H9 (cell line): ENCODE measurements at regions not wholly inside any gene's neighbourhood (a gene's known extent, or its start where the extent isn't known, plus 50 kb on each side); places are given as distances from the start of the nearest gene placed in this dataset.

ENCODE experiments used
- DNase-seq: peaks from one replicate; pipeline ENCODE4 v3.0.0-alpha.2; 2017
- H2AFZ ChIP-seq: one replicate; pipeline ENCODE4 v1.6.1; 2013; ENCODE audit warnings: mild to moderate bottlenecking, low read length, control low read depth, moderate library complexity
- H2AK5ac ChIP-seq: 2 replicates; pipeline ENCODE4 v1.6.1; 2013; ENCODE audit warnings: low read length, control low read depth, mixed read lengths; ENCODE audit not compliant: insufficient read length
- H2BK120ac ChIP-seq: one replicate; pipeline ENCODE4 v1.6.1; 2013; ENCODE audit warnings: low read depth, mild to moderate bottlenecking, low read length, control low read depth, inconsistent platforms; ENCODE audit not compliant: poor library complexity, severe bottlenecking
- H2BK12ac ChIP-seq: 2 replicates; pipeline ENCODE4 v1.6.1; 2013; ENCODE audit warnings: low read length, control low read depth, mixed read lengths, low read depth; ENCODE audit not compliant: insufficient read length
- H2BK15ac ChIP-seq: 2 replicates; pipeline ENCODE4 v1.6.1; 2013; ENCODE audit warnings: low read depth, low read length, control low read depth
- H2BK20ac ChIP-seq: one replicate; pipeline ENCODE4 v1.6.1; 2013; ENCODE audit warnings: low read depth, mild to moderate bottlenecking, low read length, control low read depth, inconsistent platforms; ENCODE audit not compliant: poor library complexity, severe bottlenecking
- H2BK5ac ChIP-seq: 2 replicates; pipeline ENCODE4 v1.6.1; 2013; ENCODE audit warnings: low read length, control low read depth, mixed read lengths; ENCODE audit not compliant: insufficient read length
- H3K14ac ChIP-seq: 2 replicates; pipeline ENCODE4 v1.6.1; 2013; ENCODE audit warnings: low read length, control low read depth; ENCODE audit not compliant: insufficient read depth
- H3K18ac ChIP-seq: 2 replicates; pipeline ENCODE4 v1.6.1; 2013; ENCODE audit warnings: low read depth, mild to moderate bottlenecking, mixed read lengths, low read length, control low read depth; ENCODE audit not compliant: insufficient read length
- H3K23ac ChIP-seq: 2 replicates; pipeline ENCODE4 v1.6.1; 2013; ENCODE audit warnings: low read length, control low read depth, mixed read lengths, low read depth; ENCODE audit not compliant: insufficient read length
- H3K23me2 ChIP-seq: 2 replicates; pipeline ENCODE4 v1.6.1; 2013; ENCODE audit warnings: low read depth, mild to moderate bottlenecking, mixed read lengths, low read length, control low read depth; ENCODE audit not compliant: insufficient read length, poor library complexity, severe bottlenecking
- H3K27ac ChIP-seq: 2 replicates; pipeline ENCODE4 v1.5.1; 2013; ENCODE audit warnings: low read length, control low read depth, mixed read lengths, low read depth; ENCODE audit not compliant: insufficient read length
- H3K27me3 ChIP-seq: 2 replicates; pipeline ENCODE4 v1.6.1; 2013; ENCODE audit warnings: low read length, control low read depth, inconsistent platforms; ENCODE audit not compliant: insufficient read depth
- H3K4ac ChIP-seq: 2 replicates; pipeline ENCODE4 v1.6.1; 2013; ENCODE audit warnings: low read depth, mild to moderate bottlenecking, control low read depth, inconsistent platforms, low read length, moderate library complexity
- H3K4me1 ChIP-seq: 2 replicates; pipeline ENCODE4 v1.6.1; 2013; ENCODE audit warnings: low read length, control low read depth, inconsistent platforms; ENCODE audit not compliant: insufficient read depth
- H3K4me2 ChIP-seq: 2 replicates; pipeline ENCODE4 v1.6.1; 2013; ENCODE audit warnings: low read length, control low read depth, mixed read lengths; ENCODE audit not compliant: insufficient read length, insufficient read depth
- H3K56ac ChIP-seq: 2 replicates; pipeline ENCODE4 v1.6.1; 2013; ENCODE audit warnings: low read depth, mild to moderate bottlenecking, mixed read lengths, low read length, control low read depth; ENCODE audit not compliant: insufficient read length
- H3K79me1 ChIP-seq: 2 replicates; pipeline ENCODE4 v1.6.1; 2013; ENCODE audit warnings: low read depth, mild to moderate bottlenecking, moderate library complexity, low read length, control low read depth, inconsistent platforms; ENCODE audit not compliant: insufficient read depth, poor library complexity, severe bottlenecking
- H3K79me2 ChIP-seq: 2 replicates; pipeline ENCODE4 v1.6.1; 2013; ENCODE audit warnings: low read length, control low read depth, inconsistent platforms; ENCODE audit not compliant: insufficient read depth
- H3K9ac ChIP-seq: 2 replicates; pipeline ENCODE4 v1.6.1; 2013; ENCODE audit warnings: low read length, control low read depth, mixed read lengths; ENCODE audit not compliant: insufficient read length; ENCODE audit errors: extremely low read depth
- H3K9me3 ChIP-seq: one replicate; pipeline ENCODE4 v1.6.1; 2013; ENCODE audit warnings: low read depth, low read length, inconsistent platforms; ENCODE audit not compliant: control insufficient read depth
- H3T11ph ChIP-seq: one replicate; pipeline ENCODE4 v1.6.1; 2013; ENCODE audit warnings: mild to moderate bottlenecking, low read length, control low read depth, inconsistent platforms
- H4K20me1 ChIP-seq: one replicate; pipeline ENCODE4 v1.6.1; 2013; ENCODE audit not compliant: control insufficient read depth, insufficient read length, insufficient read depth
- H4K5ac ChIP-seq: 2 replicates; pipeline ENCODE4 v1.6.1; 2013; ENCODE audit warnings: low read depth, mild to moderate bottlenecking, mixed read lengths, low read length, control low read depth; ENCODE audit not compliant: insufficient read length
- H4K8ac ChIP-seq: replicated peaks from 2 replicates; pipeline ENCODE4 v1.6.1; 2013; ENCODE audit warnings: low read length, control low read depth, mixed read lengths, low read depth; ENCODE audit not compliant: insufficient read length
- H4K91ac ChIP-seq: 2 replicates; pipeline ENCODE4 v1.6.1; 2013; ENCODE audit warnings: low read depth, mild to moderate bottlenecking, moderate library complexity, mixed read lengths, low read length, control low read depth; ENCODE audit not compliant: insufficient read length
- H3K27ac Mint-ChIP-seq, 3 experiments: 2 replicates in 2 of 3; 3 replicates in 1 of 3; pipeline ENCODE4 v1.8.0; 2020 to 2021; ENCODE audit warnings: mixed read lengths in 3 of 3, mild to moderate bottlenecking in 1 of 3, moderate library complexity in 1 of 3
- H3K27me3 Mint-ChIP-seq: 2 replicates; pipeline ENCODE4 v1.8.0; 2021; ENCODE audit warnings: low read depth, mild to moderate bottlenecking, moderate library complexity, mixed read lengths
- H3K36me3 Mint-ChIP-seq, 3 experiments: 2 replicates in 2 of 3; 3 replicates in 1 of 3; pipeline ENCODE4 v1.8.0; 2020 to 2021; ENCODE audit warnings: low read depth in 3 of 3, mixed read lengths in 3 of 3; ENCODE audit not compliant: insufficient read depth in 1 of 3
- H3K4me1 Mint-ChIP-seq, 2 experiments: 2 replicates each; pipeline ENCODE4 v1.8.0; 2020; ENCODE audit warnings: mixed read lengths in 2 of 2
- H3K4me3 Mint-ChIP-seq, 2 experiments: 2 replicates in 1 of 2; 3 replicates in 1 of 2; pipeline ENCODE4 v1.8.0; 2020 to 2021; ENCODE audit warnings: mild to moderate bottlenecking in 2 of 2, mixed read lengths in 2 of 2, moderate library complexity in 1 of 2
- H3K9me3 Mint-ChIP-seq, 2 experiments: 2 replicates in 1 of 2; 3 replicates in 1 of 2; pipeline ENCODE4 v1.8.0; 2020; ENCODE audit warnings: mild to moderate bottlenecking in 2 of 2, mixed read lengths in 2 of 2, moderate library complexity in 1 of 2
- whole genome bisulfite sequencing: extraction: QIAGEN DNeasy Blood & Tissue Kit; methylation state at CpG from one replicate; pipeline ENCODE4 v1.1.7; 2013; ENCODE audit warnings: missing lambda C conversion rate, low lambda C conversion rate, mixed read lengths; ENCODE audit not compliant: insufficient read length; ENCODE audit errors: extremely low coverage; 5-methylcytosine and 5-hydroxymethylcytosine counted together
- TF ChIP-seq, protein P1 (sequence below): fragments of 200-600 bp; sonication (generic); conservative IDR thresholded peaks from 3 replicates; pipeline ENCODE4 v1.8.0; 2021; ENCODE audit warnings: antibody characterized with exemption, mild to moderate bottlenecking

DNA sequence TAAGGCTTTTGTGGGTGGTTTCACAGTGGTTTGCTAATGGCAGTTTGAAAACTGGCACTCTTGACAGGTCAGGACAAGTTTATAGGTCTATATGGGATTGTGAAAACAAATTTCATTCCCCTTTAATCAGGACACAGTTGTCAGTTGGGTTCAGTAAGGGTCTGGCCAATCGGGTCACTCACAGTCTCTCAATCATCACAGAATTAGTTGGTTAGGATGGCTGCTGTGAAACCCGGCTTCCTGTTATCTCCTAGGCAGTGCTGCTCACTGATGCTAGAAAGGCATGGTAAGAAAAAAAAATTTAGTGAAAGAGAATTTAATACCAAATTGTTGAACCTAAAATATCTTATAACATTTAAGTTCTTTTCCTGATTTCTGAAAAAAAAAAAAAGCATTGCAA, 1730.1 kb downstream of the EFNB2 start:
- Histone ChIP-seq H3K56ac (no peak overlapping the region), H3K4me2 (no peak overlapping the region), H2BK15ac (no peak overlapping the region), H4K20me1 (no peaks in the 10 kb centered on the region), H3K23me2 (no peaks in the 10 kb centered on the region), H4K91ac (no peak overlapping the region), H2BK20ac (no peak overlapping the region), H2BK120ac (no peak overlapping the region), H2AFZ (no peak overlapping the region), H2BK12ac (no peak overlapping the region), H3K27me3 (no peaks in the 10 kb centered on the region), H3K4me1 (no peaks in the 10 kb centered on the region), H2AK5ac (no peak overlapping the region), H4K5ac (no peak overlapping the region), H3T11ph (no peak overlapping the region), H3K23ac (no peak overlapping the region), H3K79me2 (no peaks in the 10 kb centered on the region), H2BK5ac (no peak overlapping the region), H3K14ac (no peak overlapping the region), H3K18ac (no peak overlapping the region), H3K27ac (no peak overlapping the region), H3K4ac (no peak overlapping the region), H3K9me3 (no peaks in the 10 kb centered on the region), H3K9ac (no peak overlapping the region), H4K8ac (no peak overlapping the region), H3K79me1 (no peaks in the 10 kb centered on the region)
- Mint-ChIP-seq H3K27me3 (no peaks in the 10 kb centered on the region), H3K36me3 (peaks cover 0 to 4% (median 0%) of the 10 kb centered on the region in 3 experiments; a peak in 2 of 7 replicates), H3K27ac (no peak overlapping the region), H3K9me3 (no peaks in the 10 kb centered on the region), H3K4me3 (no peak overlapping the region), H3K4me1 (peaks cover 0 to 2% of the 10 kb centered on the region in 2 experiments; a peak in 1 of 4 replicates)
- TF ChIP-seq, protein P1, sequence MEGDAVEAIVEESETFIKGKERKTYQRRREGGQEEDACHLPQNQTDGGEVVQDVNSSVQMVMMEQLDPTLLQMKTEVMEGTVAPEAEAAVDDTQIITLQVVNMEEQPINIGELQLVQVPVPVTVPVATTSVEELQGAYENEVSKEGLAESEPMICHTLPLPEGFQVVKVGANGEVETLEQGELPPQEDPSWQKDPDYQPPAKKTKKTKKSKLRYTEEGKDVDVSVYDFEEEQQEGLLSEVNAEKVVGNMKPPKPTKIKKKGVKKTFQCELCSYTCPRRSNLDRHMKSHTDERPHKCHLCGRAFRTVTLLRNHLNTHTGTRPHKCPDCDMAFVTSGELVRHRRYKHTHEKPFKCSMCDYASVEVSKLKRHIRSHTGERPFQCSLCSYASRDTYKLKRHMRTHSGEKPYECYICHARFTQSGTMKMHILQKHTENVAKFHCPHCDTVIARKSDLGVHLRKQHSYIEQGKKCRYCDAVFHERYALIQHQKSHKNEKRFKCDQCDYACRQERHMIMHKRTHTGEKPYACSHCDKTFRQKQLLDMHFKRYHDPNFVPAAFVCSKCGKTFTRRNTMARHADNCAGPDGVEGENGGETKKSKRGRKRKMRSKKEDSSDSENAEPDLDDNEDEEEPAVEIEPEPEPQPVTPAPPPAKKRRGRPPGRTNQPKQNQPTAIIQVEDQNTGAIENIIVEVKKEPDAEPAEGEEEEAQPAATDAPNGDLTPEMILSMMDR = no peak
- no CpG with 5 or more reads among the region's 2 CpGs for WGBS
- DNase-seq = no peak
